CD4-positive, alpha-beta T cell (primary cell): ENCODE measurements at regions not wholly inside any gene's neighbourhood (a gene's known extent, or its start where the extent isn't known, plus 50 kb on each side); places are given as distances from the start of the nearest gene placed in this dataset.

Experiments used
- ATAC-seq: fragments of 200-7000 bp; cut with Tn5 transposase; one replicate; pipeline ENCODE4 v1.10.0; 2022; ENCODE audit warnings: mild to moderate bottlenecking; ENCODE audit not compliant: poor library complexity
- CTCF ChIA-PET: fragments of 350-600 bp; sonication (Branson Sonifier 250); formaldehyde crosslinking; loops from one replicate; lab custom pipeline; 2021; ENCODE audit warnings: antibody characterized with exemption, inconsistent platforms; lab: Charles Lee
- POLR2A ChIA-PET: fragments of 350-600 bp; sonication (Branson Sonifier 250); formaldehyde crosslinking; loops from one replicate; lab custom pipeline; 2021; ENCODE audit warnings: antibody characterized with exemption, inconsistent platforms; lab: Charles Lee
- DNase-seq, 14 experiments: peaks; one replicate each; pipeline ENCODE4 v3.0.0-alpha.2; 2013 to 2020; ENCODE audit warnings: mixed read lengths in 2 of 14
- H3K27ac ChIP-seq, 2 donors: one replicate each; pipeline versions ENCODE4 v1.5.1 to v1.7.0; 2013; ENCODE audit warnings: low read length in 2 of 2, low read depth in 1 of 2, mild to moderate bottlenecking in 1 of 2
- H3K27me3 ChIP-seq, 2 experiments: 1 replicate in 1 of 2; 2 replicates in 1 of 2; pipeline versions ENCODE4 v1.6.1 to v1.7.0; 2013; ENCODE audit warnings: low read length in 2 of 2, control low read depth in 1 of 2, mild to moderate bottlenecking in 1 of 2, moderate library complexity in 1 of 2; ENCODE audit not compliant: insufficient read depth in 2 of 2, control insufficient read depth in 1 of 2
- H3K36me3 ChIP-seq: one replicate; pipeline ENCODE4 v1.6.1; 2013; ENCODE audit warnings: low read length, control low read depth; ENCODE audit not compliant: insufficient read depth
- H3K4me1 ChIP-seq: one replicate; pipeline ENCODE4 v1.6.1; 2013; ENCODE audit warnings: low read length, control low read depth; ENCODE audit not compliant: insufficient read depth
- H3K4me3 ChIP-seq: one replicate; pipeline ENCODE4 v1.5.1; 2013; ENCODE audit warnings: mild to moderate bottlenecking, low read length, moderate library complexity
- H3K9me3 ChIP-seq, 2 experiments: 1 replicate in 1 of 2; 2 replicates in 1 of 2; pipeline versions ENCODE4 v1.6.1 to v1.7.0; 2013; ENCODE audit warnings: low read length in 2 of 2, mild to moderate bottlenecking in 2 of 2, control low read depth in 1 of 2, moderate library complexity in 1 of 2; ENCODE audit not compliant: control insufficient read depth in 1 of 2, insufficient read depth in 1 of 2
- H3K27ac Mint-ChIP-seq: one replicate; pipeline ENCODE4 v1.8.0; 2020; ENCODE audit warnings: mixed read lengths
- H3K27me3 Mint-ChIP-seq: one replicate; pipeline ENCODE4 v1.8.0; 2021; ENCODE audit warnings: mixed read lengths
- H3K36me3 Mint-ChIP-seq: one replicate; pipeline ENCODE4 v1.8.0; 2021; ENCODE audit warnings: low read depth, mixed read lengths
- H3K4me1 Mint-ChIP-seq: one replicate; pipeline ENCODE4 v1.8.0; 2021; ENCODE audit warnings: low read depth, mixed read lengths
- H3K4me3 Mint-ChIP-seq: one replicate; pipeline ENCODE4 v1.8.0; 2020; ENCODE audit warnings: mild to moderate bottlenecking, mixed read lengths
- H3K9me3 Mint-ChIP-seq: one replicate; pipeline ENCODE4 v1.8.0; 2020; ENCODE audit warnings: mixed read lengths
- intact Hi-C, 2 experiments: fragments of 100-400 bp; cut with DNase I in 1 of 2; cut with micrococcal nuclease in 1 of 2; formaldehyde crosslinking; loops; one replicate each; pipeline versions ENCODE4 v1.15.1 to v1.9.0; 2023 to 2025; cut with DNase I, micrococcal nuclease
- TF ChIP-seq, protein P1 (sequence below): fragments of 200-600 bp; IDR thresholded peaks from one replicate; pipeline ENCODE4 v1.8.0; 2022; ENCODE audit warnings: antibody characterized with exemption, mild to moderate bottlenecking

DNA sequence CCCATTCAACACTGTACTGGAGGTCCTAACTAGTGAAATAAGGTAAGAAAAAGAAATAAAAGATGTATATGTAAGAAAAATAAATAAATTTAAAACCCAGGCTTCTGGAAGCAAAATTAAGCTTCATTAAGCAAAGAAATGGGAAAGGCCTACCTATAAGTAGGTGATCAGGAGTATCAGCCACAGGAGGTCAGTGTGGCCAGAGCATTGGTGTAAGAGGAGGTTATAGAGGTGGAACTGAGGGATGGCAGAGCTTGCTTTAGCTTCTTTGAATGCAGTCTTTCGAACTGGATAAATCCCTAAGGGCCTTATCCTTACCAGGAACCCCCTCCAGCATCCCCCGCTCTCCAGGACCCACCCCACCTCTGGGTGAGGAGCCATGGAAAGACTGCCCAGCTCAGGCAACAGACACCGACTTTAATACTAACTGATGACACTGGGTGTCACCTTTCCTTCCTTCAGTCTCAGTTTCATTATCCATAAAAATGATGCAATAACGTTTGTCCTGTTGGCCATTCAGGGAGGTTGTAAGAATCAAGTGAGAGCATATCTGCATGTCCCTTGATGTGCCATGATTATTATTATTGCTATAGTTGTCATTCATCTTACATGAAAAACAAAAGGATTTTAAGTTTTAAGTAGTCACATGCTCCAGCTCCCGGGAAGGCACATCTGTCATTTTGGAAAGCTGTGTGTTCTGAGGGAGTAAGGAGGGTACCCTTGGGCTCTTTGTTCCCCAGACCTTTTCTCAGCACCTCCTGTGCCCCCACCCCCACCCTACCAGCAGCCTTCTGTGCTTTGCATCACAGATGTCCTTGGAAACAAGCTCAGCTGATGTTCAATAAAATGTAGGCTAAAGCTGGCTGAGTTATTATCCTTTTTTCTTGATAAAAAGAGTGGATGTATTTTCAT is 50.8 kb upstream of the CTNNA1 start:
- ATAC-seq: no peak
- no peak overlapping the region for H3K27ac Mint-ChIP-seq
- H3K4me3 Mint-ChIP-seq: no peak overlapping the region

DNA sequence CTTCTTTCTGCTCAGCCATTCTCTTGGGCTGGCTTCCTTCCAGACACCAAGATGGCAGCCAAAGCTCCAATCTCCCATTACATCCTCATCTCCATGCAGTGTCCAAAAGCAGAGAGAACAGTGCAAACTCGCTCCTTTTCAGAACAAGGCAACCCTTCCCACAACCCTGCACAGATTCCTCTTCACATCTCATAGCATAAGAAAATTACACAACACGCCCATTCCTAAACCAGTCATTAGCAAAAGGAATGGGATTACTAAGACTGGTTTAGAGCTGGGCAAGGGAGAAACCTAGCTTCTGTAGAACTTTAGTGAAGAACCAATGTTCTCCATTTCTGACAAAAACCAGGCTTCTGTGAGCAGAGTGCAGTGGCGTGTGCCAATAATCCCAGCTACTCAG is 51.5 kb upstream of the CTNNA1 start:
- no peak overlapping the region for H3K4me3 ChIP-seq
- H3K27me3 Mint-ChIP-seq: peaks cover 83% of the 10 kb centered on the region
- H3K4me1 ChIP-seq: no peaks in the 10 kb centered on the region
- no peak for DNase-seq
- H3K4me1 Mint-ChIP-seq: no peaks in the 10 kb centered on the region
- H3K27ac ChIP-seq: no peak overlapping the region
- CTCF ChIA-PET: no interaction called here
- H3K36me3 ChIP-seq: no peaks in the 10 kb centered on the region
- peaks cover 5% of the 10 kb centered on the region for H3K9me3 Mint-ChIP-seq
- H3K4me3 Mint-ChIP-seq: no peak overlapping the region
- TF ChIP-seq, protein P1, sequence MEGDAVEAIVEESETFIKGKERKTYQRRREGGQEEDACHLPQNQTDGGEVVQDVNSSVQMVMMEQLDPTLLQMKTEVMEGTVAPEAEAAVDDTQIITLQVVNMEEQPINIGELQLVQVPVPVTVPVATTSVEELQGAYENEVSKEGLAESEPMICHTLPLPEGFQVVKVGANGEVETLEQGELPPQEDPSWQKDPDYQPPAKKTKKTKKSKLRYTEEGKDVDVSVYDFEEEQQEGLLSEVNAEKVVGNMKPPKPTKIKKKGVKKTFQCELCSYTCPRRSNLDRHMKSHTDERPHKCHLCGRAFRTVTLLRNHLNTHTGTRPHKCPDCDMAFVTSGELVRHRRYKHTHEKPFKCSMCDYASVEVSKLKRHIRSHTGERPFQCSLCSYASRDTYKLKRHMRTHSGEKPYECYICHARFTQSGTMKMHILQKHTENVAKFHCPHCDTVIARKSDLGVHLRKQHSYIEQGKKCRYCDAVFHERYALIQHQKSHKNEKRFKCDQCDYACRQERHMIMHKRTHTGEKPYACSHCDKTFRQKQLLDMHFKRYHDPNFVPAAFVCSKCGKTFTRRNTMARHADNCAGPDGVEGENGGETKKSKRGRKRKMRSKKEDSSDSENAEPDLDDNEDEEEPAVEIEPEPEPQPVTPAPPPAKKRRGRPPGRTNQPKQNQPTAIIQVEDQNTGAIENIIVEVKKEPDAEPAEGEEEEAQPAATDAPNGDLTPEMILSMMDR: no peak
- no peaks in the 10 kb centered on the region for H3K36me3 Mint-ChIP-seq
- intact Hi-C loops: no loop called here
- H3K9me3 ChIP-seq: no peaks in the 10 kb centered on the region
- peaks cover 27 to 41% of the 10 kb centered on the region in 2 experiments for H3K27me3 ChIP-seq
- ATAC-seq: no peak
- no peak overlapping the region for H3K27ac Mint-ChIP-seq
- POLR2A ChIA-PET: no interaction called here

More for the DNA sequence above, 50.8 kb upstream of the CTNNA1 start:
- H3K4me1 ChIP-seq: no peaks in the 10 kb centered on the region
- no peaks in the 10 kb centered on the region for H3K9me3 ChIP-seq
- H3K4me3 ChIP-seq: no peak overlapping the region
- ChIA-PET CTCF (no interaction called here), POLR2A (no interaction called here)
- Mint-ChIP-seq H3K36me3 (no peaks in the 10 kb centered on the region), H3K4me1 (no peaks in the 10 kb centered on the region), H3K9me3 (peaks cover 5% of the 10 kb centered on the region), H3K27me3 (peaks cover 85% of the 10 kb centered on the region)
- H3K27me3 ChIP-seq: peaks cover 32 to 34% of the 10 kb centered on the region in 2 experiments
- no peak overlapping the region for H3K27ac ChIP-seq
- intact Hi-C loops: no loop called here
- TF ChIP-seq, protein P1: no peak
- DNase-seq: no peak
- H3K36me3 ChIP-seq: no peaks in the 10 kb centered on the region

DNA sequence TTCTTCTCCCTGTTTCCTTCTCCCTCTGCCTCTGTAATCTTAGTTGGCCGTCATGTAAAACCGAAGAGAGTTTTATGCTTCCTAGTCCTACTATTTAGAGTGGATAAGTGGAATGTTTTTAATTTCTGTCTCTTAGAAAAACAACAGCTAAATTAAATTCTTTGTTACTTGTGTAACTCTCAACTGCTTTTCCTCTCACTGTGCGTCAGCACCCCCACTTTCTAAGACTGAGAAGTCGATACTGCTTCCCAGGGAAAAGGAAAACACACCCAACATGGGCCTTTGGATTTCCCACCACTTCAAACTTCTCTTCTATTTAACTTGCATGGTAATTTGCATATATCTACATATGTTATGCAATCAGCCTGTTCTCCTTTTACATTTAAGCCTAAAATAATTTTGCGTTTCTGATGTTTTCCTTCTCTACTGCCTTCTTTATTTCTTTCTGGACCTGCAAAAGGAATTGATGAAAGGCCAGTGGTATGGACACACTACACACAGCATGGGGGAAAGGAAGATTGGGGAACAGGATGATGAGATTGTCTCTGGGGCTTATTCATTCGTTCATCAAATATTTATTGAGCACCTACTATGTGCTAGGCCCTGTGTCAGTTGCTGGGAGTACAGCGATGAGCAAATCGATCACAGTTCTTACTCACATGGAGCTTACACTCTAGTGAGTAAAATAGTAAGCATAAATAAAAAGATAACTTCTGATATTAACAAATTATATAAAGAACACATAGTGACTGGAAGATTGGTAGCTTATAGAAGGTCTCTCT is 52.5 kb upstream of the CTNNA1 start:
- Mint-ChIP-seq H3K27ac (no peak overlapping the region), H3K4me1 (no peaks in the 10 kb centered on the region), H3K9me3 (peaks cover 5% of the 10 kb centered on the region), H3K4me3 (no peak overlapping the region), H3K36me3 (no peaks in the 10 kb centered on the region), H3K27me3 (peaks cover 84% of the 10 kb centered on the region)
- intact Hi-C loops: no loop called here
- ATAC-seq: no peak
- Histone ChIP-seq H3K27me3 (peaks cover 34 to 41% of the 10 kb centered on the region in 2 experiments), H3K4me1 (no peaks in the 10 kb centered on the region), H3K36me3 (no peaks in the 10 kb centered on the region), H3K27ac (no peak overlapping the region), H3K9me3 (no peaks in the 10 kb centered on the region), H3K4me3 (no peak overlapping the region)
- DNase-seq: no peak
- TF ChIP-seq, protein P1: no peak
- CTCF ChIA-PET: no interaction called here
- POLR2A ChIA-PET: no interaction called here
